Activated CD4-positive, alpha-beta T cell treated with anti-CD3 and anti-CD28 coated beads, Interleukin-2, amount 10 ng/mL, durations not matched to agents 7 days and 5 days (primary cell): ENCODE measurements at regions not wholly inside any gene's neighbourhood (a gene's known extent, or its start where the extent isn't known, plus 50 kb on each side); places are given as distances from the start of the nearest gene placed in this dataset.

Experiments used
- CTCF ChIA-PET: fragments of 350-600 bp; sonication (Branson Sonifier 250); formaldehyde crosslinking; loops from one replicate; lab custom pipeline; 2021; ENCODE audit warnings: antibody characterized with exemption; lab: Charles Lee
- POLR2A ChIA-PET: fragments of 350-600 bp; sonication (Branson Sonifier 250); formaldehyde crosslinking; loops from one replicate; lab custom pipeline; 2021; ENCODE audit warnings: antibody characterized with exemption; lab: Charles Lee
- DNase-seq: peaks from one replicate; pipeline ENCODE4 v3.0.0-alpha.2; 2020
- H3K27ac Mint-ChIP-seq: one replicate; pipeline ENCODE4 v1.8.0; 2021; ENCODE audit warnings: mild to moderate bottlenecking, moderate library complexity, mixed read lengths
- H3K27me3 Mint-ChIP-seq: one replicate; pipeline ENCODE4 v1.8.0; 2021; ENCODE audit warnings: mixed read lengths
- H3K36me3 Mint-ChIP-seq: one replicate; pipeline ENCODE4 v1.8.0; 2021; ENCODE audit warnings: low read depth, mixed read lengths
- H3K4me1 Mint-ChIP-seq: one replicate; pipeline ENCODE4 v1.8.0; 2021; ENCODE audit warnings: mixed read lengths
- H3K4me3 Mint-ChIP-seq: one replicate; pipeline ENCODE4 v1.8.0; 2021; ENCODE audit warnings: mild to moderate bottlenecking, moderate library complexity, mixed read lengths
- H3K9me3 Mint-ChIP-seq: one replicate; pipeline ENCODE4 v1.8.0; 2021; ENCODE audit warnings: mixed read lengths

- ChIA-PET CTCF (no interaction called here), POLR2A (no interaction called here)
- DNase-seq: no peak
- no peaks in the 10 kb centered on the region for H3K4me1 Mint-ChIP-seq
- H3K27ac Mint-ChIP-seq: no peak overlapping the region
- H3K36me3 Mint-ChIP-seq: no peaks in the 10 kb centered on the region
- H3K4me3 Mint-ChIP-seq: no peak overlapping the region
- H3K9me3 Mint-ChIP-seq: peaks cover 9% of the 10 kb centered on the region
- H3K27me3 Mint-ChIP-seq: peaks cover 1% of the 10 kb centered on the region
Measured at GRCh38 chr12:24608108-24608507, 340.8 kb downstream of the BCAT1 start.

- ChIA-PET POLR2A (no interaction called here), CTCF (no interaction called here)
- peaks cover 9% of the 10 kb centered on the region for H3K9me3 Mint-ChIP-seq
- no peaks in the 10 kb centered on the region for H3K36me3 Mint-ChIP-seq
- H3K4me3 Mint-ChIP-seq: no peak overlapping the region
- H3K4me1 Mint-ChIP-seq: peaks cover 2% of the 10 kb centered on the region
- DNase-seq: no peak
- peaks cover 1% of the 10 kb centered on the region for H3K27me3 Mint-ChIP-seq
- H3K27ac Mint-ChIP-seq: no peak overlapping the region
Measured at GRCh38 chr12:24605916-24606315, 343.0 kb downstream of the BCAT1 start.

DNA sequence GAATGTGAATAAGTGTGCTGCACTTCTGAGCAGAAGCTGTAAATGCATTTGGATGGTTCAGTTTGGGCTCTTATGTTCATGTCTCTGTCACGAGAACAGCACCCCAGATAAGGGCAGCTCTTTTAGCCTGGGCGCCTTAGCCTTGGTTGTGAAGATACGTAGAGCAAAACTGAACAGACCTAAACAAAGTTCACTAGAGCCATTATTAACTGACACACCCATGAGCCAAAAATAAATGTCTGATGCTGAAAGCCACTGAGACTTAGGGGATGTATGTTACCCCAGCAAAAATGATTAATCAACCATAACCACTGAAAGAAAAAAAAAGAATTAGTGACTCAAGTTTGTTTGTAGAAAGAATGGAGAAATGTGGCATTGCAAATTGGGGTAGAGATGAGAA is 343.4 kb downstream of the BCAT1 start:
- Mint-ChIP-seq H3K27ac (no peak overlapping the region), H3K4me1 (peaks cover 4% of the 10 kb centered on the region), H3K36me3 (no peaks in the 10 kb centered on the region), H3K4me3 (no peak overlapping the region), H3K9me3 (peaks cover 9% of the 10 kb centered on the region), H3K27me3 (peaks cover 1% of the 10 kb centered on the region)
- DNase-seq: no peak
- CTCF ChIA-PET: no interaction called here
- POLR2A ChIA-PET: no interaction called here

- POLR2A ChIA-PET: no interaction called here
Measured at GRCh38 chr12:24603371-24603770, 345.5 kb downstream of the BCAT1 start.

GRCh38 chr12:24600996-24601395 is 347.9 kb downstream of the BCAT1 start:
- Mint-ChIP-seq H3K9me3 (no peaks in the 10 kb centered on the region), H3K27me3 (no peaks in the 10 kb centered on the region), H3K4me1 (peaks cover 4% of the 10 kb centered on the region), H3K27ac (no peak overlapping the region), H3K36me3 (no peaks in the 10 kb centered on the region), H3K4me3 (no peak overlapping the region)
- DNase-seq: no peak
- ChIA-PET CTCF (no interaction called here), POLR2A (interaction anchor here (0.6 kb wide), 1 partner anchor 226 kb away, joined by 9 read pairs; no protein-coding TSS in a partner anchor)

More at GRCh38 chr12:24603371-24603770, 345.5 kb downstream of the BCAT1 start:
- CTCF ChIA-PET: no interaction called here
- no peak overlapping the region for H3K4me3 Mint-ChIP-seq
- H3K9me3 Mint-ChIP-seq: peaks cover 2% of the 10 kb centered on the region
- no peak overlapping the region for H3K27ac Mint-ChIP-seq
- H3K36me3 Mint-ChIP-seq: no peaks in the 10 kb centered on the region
- no peaks in the 10 kb centered on the region for H3K27me3 Mint-ChIP-seq
- DNase-seq: no peak
- H3K4me1 Mint-ChIP-seq: peaks cover 4% of the 10 kb centered on the region

DNA sequence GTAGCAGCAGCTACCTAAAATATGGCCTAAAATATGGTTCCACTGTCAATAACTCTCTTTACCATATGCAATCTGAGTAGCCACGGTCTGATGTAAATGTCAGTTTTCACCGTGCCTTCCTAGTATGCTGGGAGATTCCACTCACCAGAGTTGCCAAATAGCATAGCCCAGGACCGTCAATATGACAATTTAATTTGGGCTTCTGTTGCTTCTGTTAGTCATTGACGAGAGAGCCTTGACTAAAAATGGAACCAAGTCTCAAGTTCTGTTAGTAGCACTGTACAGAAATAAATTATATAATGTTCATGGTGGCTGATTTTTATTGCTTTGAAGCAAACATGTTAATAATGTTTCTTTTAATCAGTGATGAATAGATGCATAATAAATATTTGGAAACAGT is 348.4 kb downstream of the BCAT1 start:
- DNase-seq: no peak
- Mint-ChIP-seq H3K9me3 (no peaks in the 10 kb centered on the region), H3K36me3 (no peaks in the 10 kb centered on the region), H3K4me1 (peaks cover 4% of the 10 kb centered on the region), H3K4me3 (no peak overlapping the region), H3K27ac (no peak overlapping the region), H3K27me3 (no peaks in the 10 kb centered on the region)
- ChIA-PET POLR2A (no interaction called here), CTCF (no interaction called here)

DNA sequence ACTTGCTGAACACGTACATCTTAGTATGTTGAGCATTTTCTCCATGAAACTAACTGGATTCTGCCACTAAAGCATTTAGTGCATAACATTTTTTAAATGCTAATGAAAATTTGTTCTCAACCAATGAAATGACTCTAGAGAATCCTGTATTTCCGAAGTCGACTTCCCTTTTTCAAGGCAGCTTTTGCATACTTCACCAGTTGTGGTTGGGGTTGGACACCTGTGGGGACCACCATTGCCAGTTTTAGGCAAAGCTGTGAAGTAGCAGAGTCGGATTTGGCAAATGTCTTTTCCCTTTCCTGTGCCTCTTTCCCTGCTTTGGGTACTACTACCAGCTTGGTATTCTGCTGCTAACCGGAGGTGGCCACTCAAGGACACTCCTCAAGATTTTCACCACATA is 349.2 kb downstream of the BCAT1 start:
- ChIA-PET POLR2A (no interaction called here), CTCF (no interaction called here)
- Mint-ChIP-seq H3K27ac (no peak overlapping the region), H3K9me3 (no peaks in the 10 kb centered on the region), H3K36me3 (no peaks in the 10 kb centered on the region), H3K4me3 (no peak overlapping the region), H3K4me1 (peaks cover 4% of the 10 kb centered on the region), H3K27me3 (peaks cover under 1% of the 10 kb centered on the region)
- DNase-seq: no peak

GRCh38 chr12:24597580-24597979 is 351.3 kb downstream of the BCAT1 start:
- POLR2A ChIA-PET: no interaction called here
- peaks cover 4% of the 10 kb centered on the region for H3K4me1 Mint-ChIP-seq
- H3K4me3 Mint-ChIP-seq: no peak overlapping the region
- no peaks in the 10 kb centered on the region for H3K36me3 Mint-ChIP-seq
- H3K9me3 Mint-ChIP-seq: no peaks in the 10 kb centered on the region
- no peak for DNase-seq
- no peak overlapping the region for H3K27ac Mint-ChIP-seq
- H3K27me3 Mint-ChIP-seq: peaks cover 4% of the 10 kb centered on the region
- CTCF ChIA-PET: no interaction called here

GRCh38 chr12:24596768-24597388 is 352.0 kb downstream of the BCAT1 start:
- Mint-ChIP-seq H3K9me3 (no peaks in the 10 kb centered on the region), H3K4me3 (no peak overlapping the region), H3K27me3 (peaks cover 4% of the 10 kb centered on the region), H3K36me3 (no peaks in the 10 kb centered on the region), H3K27ac (no peak overlapping the region), H3K4me1 (peaks cover 4% of the 10 kb centered on the region)
- no peak for DNase-seq
- ChIA-PET POLR2A (no interaction called here), CTCF (no interaction called here)

- H3K4me3 Mint-ChIP-seq: no peak overlapping the region
- DNase-seq: no peak
- peaks cover 4% of the 10 kb centered on the region for H3K27me3 Mint-ChIP-seq
- ChIA-PET POLR2A (no interaction called here), CTCF (no interaction called here)
- peaks cover under 1% of the 10 kb centered on the region for H3K4me1 Mint-ChIP-seq
- H3K9me3 Mint-ChIP-seq: no peaks in the 10 kb centered on the region
- no peak overlapping the region for H3K27ac Mint-ChIP-seq
- no peaks in the 10 kb centered on the region for H3K36me3 Mint-ChIP-seq
Measured at GRCh38 chr12:24595652-24596235, 353.2 kb downstream of the BCAT1 start.

- POLR2A ChIA-PET: no interaction called here
- Mint-ChIP-seq H3K4me3 (no peak overlapping the region), H3K4me1 (no peaks in the 10 kb centered on the region), H3K9me3 (no peaks in the 10 kb centered on the region), H3K36me3 (no peaks in the 10 kb centered on the region), H3K27ac (no peak overlapping the region), H3K27me3 (peaks cover 4% of the 10 kb centered on the region)
- CTCF ChIA-PET: interaction anchor here (0.9 kb wide), 1 partner anchor 14 kb away, joined by 3 read pairs; no protein-coding TSS in a partner anchor
- DNase-seq: no peak
Measured at GRCh38 chr12:24591715-24592440, 357.0 kb downstream of the BCAT1 start.

DNA sequence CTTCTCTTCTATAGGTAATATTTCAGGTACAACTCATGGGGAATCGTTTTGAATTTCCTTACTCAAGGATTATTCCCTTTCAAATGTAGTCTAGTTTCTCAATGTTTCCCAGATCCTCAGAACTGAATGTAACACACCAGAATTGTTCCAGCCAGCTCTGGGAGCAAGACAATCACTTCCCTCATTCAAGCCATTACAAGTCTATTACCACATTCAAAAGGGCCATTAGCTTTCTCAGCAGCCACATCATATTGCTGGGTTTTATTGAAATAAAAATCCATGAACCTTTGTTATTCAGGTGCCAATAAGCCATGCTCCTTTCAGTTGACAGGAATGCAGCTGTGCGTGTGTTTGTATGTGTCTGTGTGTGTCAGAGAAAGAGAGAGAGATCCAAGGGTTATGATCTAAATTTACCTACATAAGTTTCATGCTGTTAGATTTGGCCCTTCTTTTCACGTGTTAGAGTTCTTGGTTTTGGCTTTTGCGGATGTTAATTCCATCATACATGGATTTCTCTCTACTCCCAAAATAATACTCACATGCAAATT is 357.7 kb downstream of the BCAT1 start:
- ChIA-PET CTCF (interaction anchor here (0.9 to 1.1 kb wide), 2 partner anchors 14 to 25 kb away, joined by 3 read pairs; no protein-coding TSS in a partner anchor), POLR2A (no interaction called here)
- peaks cover 4% of the 10 kb centered on the region for H3K27me3 Mint-ChIP-seq
- H3K4me1 Mint-ChIP-seq: no peaks in the 10 kb centered on the region
- no peaks in the 10 kb centered on the region for H3K9me3 Mint-ChIP-seq
- no peak for DNase-seq
- H3K27ac Mint-ChIP-seq: no peak overlapping the region
- H3K36me3 Mint-ChIP-seq: no peaks in the 10 kb centered on the region
- no peak overlapping the region for H3K4me3 Mint-ChIP-seq

- Mint-ChIP-seq H3K36me3 (no peaks in the 10 kb centered on the region), H3K4me3 (no peak overlapping the region), H3K4me1 (no peaks in the 10 kb centered on the region), H3K9me3 (peaks cover 2% of the 10 kb centered on the region), H3K27ac (no peak overlapping the region), H3K27me3 (no peaks in the 10 kb centered on the region)
- DNase-seq: no peak
- ChIA-PET CTCF (no interaction called here), POLR2A (no interaction called here)
Measured at GRCh38 chr12:24586293-24586692, 362.6 kb downstream of the BCAT1 start.
